ENCODE measurements at regions not wholly inside any gene's neighbourhood (a gene's known extent, or its start where the extent isn't known, plus 50 kb on each side); places are given as distances from the start of the nearest gene placed in this dataset.
"Not testable (repeated sequence)": the region's sequence is repeated elsewhere in the genome, so short reads cannot be mapped to it uniquely, and the experiment has no call there.

- ATAC-seq (no peak), DNase-seq (no peak)
- H3K4me3 ChIP-seq: no peak overlapping the region
- H3K9me3 ChIP-seq: no peaks in the 10 kb centered on the region
- TF ChIP-seq CTCF (IDR thresholded peaks at IDR 0.05) (no peak), POLR2A (IDR thresholded peaks at IDR 0.05) (no peak)
- no peaks in the 10 kb centered on the region for H3K36me3 ChIP-seq
- no peaks in the 10 kb centered on the region for H3K27me3 ChIP-seq
- WGBS (ENCODE audit: insufficient coverage, low coverage, low lambda C conversion rate, missing lambda C conversion rate): 58% methylated on average over 2 of the region's 2 CpGs
- no peak overlapping the region for H3K27ac ChIP-seq
- intact Hi-C loops (cut with DNase I): no loop called here
- H3K4me1 ChIP-seq: no peaks in the 10 kb centered on the region
Measured at GRCh38 chr1:229018674-229019295, 252.1 kb upstream of the RAB4A start.

- no peaks in the 10 kb centered on the region for H3K27me3 ChIP-seq
- no peak for DNase-seq
- WGBS (ENCODE audit: insufficient coverage, low coverage, low lambda C conversion rate, missing lambda C conversion rate): 93% methylated on average over 2 of the region's 8 CpGs
- H3K4me1 ChIP-seq: no peaks in the 10 kb centered on the region
- H3K4me3 ChIP-seq: no peak overlapping the region
- ATAC-seq: no peak
- intact Hi-C loops (cut with DNase I): no loop called here
- H3K9me3 ChIP-seq: no peaks in the 10 kb centered on the region
- TF ChIP-seq POLR2A (IDR thresholded peaks at IDR 0.05) (no peak), CTCF (IDR thresholded peaks at IDR 0.05) (no peak)
- no peak overlapping the region for H3K27ac ChIP-seq
- H3K36me3 ChIP-seq: no peaks in the 10 kb centered on the region
Measured at GRCh38 chr1:229019663-229020271, 251.1 kb upstream of the RAB4A start.

GRCh38 chr1:229021034-229021433 lies 249.9 kb upstream of the RAB4A start:
- ATAC-seq; H3K27me3 ChIP-seq; H3K4me3 ChIP-seq; H3K27ac ChIP-seq; H3K4me1 ChIP-seq; H3K36me3 ChIP-seq; intact Hi-C loops (cut with DNase I); DNase-seq; H3K9me3 ChIP-seq: not testable (repeated sequence)
- WGBS (ENCODE audit: insufficient coverage, low coverage, low lambda C conversion rate, missing lambda C conversion rate): 85% methylated on average over 1 of the region's 1 CpG

- no peak for DNase-seq
- no peak for ATAC-seq
- Histone ChIP-seq H3K36me3 (no peaks in the 10 kb centered on the region), H3K4me1 (peaks cover 0 to 7% (median 2%) of the 10 kb centered on the region in 4 donors), H3K9me3 (no peaks in the 10 kb centered on the region), H3K27me3 (no peaks in the 10 kb centered on the region), H3K4me3 (no peak overlapping the region), H3K27ac (no peak overlapping the region)
- intact Hi-C loops (cut with DNase I): no loop called here
- 60% methylated on average over 3 of the region's 8 CpGs for WGBS (ENCODE audit: insufficient coverage, low coverage, low lambda C conversion rate, missing lambda C conversion rate)
- TF ChIP-seq CTCF (IDR thresholded peaks at IDR 0.05): no peak
- TF ChIP-seq POLR2A (IDR thresholded peaks at IDR 0.05): no peak
Measured at GRCh38 chr1:229022595-229023333, 248.1 kb upstream of the RAB4A start.

Data from right lobe of liver (tissue), 6 donors.